ENCODE measurements at regions not wholly inside any gene's neighbourhood (a gene's known extent, or its start where the extent isn't known, plus 50 kb on each side); places are given as distances from the start of the nearest gene placed in this dataset.

GRCh38 chr5:96243862-96244261 lies 189.2 kb downstream of the PCSK1 start:
- no peak for DNase-seq

- DNase-seq, result no peak
Observed at GRCh38 chr5:96243203-96243602, 189.8 kb downstream of the PCSK1 start.

GRCh38 chr5:96242571-96242970 lies 190.5 kb downstream of the PCSK1 start:
- DNase-seq, result no peak

GRCh38 chr5:96236831-96237230 lies 196.2 kb downstream of the PCSK1 start:
- no peak for DNase-seq

GRCh38 chr5:96236051-96236450 lies 197.0 kb downstream of the PCSK1 start:
- no peak for DNase-seq

- DNase-seq, result no peak
Observed at GRCh38 chr5:96235008-96235910, 197.8 kb downstream of the PCSK1 start.

- DNase-seq, result no peak
Observed at GRCh38 chr5:96232602-96233001, 200.4 kb downstream of the PCSK1 start.

GRCh38 chr5:96229188-96229587 lies 203.9 kb downstream of the PCSK1 start:
- DNase-seq, result no peak

- no peak for DNase-seq
Observed at GRCh38 chr5:96228408-96228807, 204.6 kb downstream of the PCSK1 start.

- DNase-seq, result no peak
Observed at GRCh38 chr5:96227957-96228356, 205.1 kb downstream of the PCSK1 start.

GRCh38 chr5:96226941-96227552 lies 206.0 kb downstream of the PCSK1 start:
- peak; percentile 75 for DNase-seq

GRCh38 chr5:96222129-96222528 lies 210.9 kb downstream of the PCSK1 start:
- no peak for DNase-seq

GRCh38 chr5:96220610-96221390 lies 212.2 kb downstream of the PCSK1 start:
- DNase-seq, result no peak

GRCh38 chr5:96219580-96220281 lies 213.3 kb downstream of the PCSK1 start:
- no peak for DNase-seq

- DNase-seq, result no peak
Observed at GRCh38 chr5:96218653-96219052, 214.4 kb downstream of the PCSK1 start.

GRCh38 chr5:96214442-96215197 lies 218.4 kb downstream of the PCSK1 start:
- DNase-seq, result no peak

GRCh38 chr5:96209829-96210228 lies 223.2 kb downstream of the PCSK1 start:
- DNase-seq, result no peak

GRCh38 chr5:96207420-96207819 lies 225.6 kb downstream of the PCSK1 start:
- no peak for DNase-seq

- DNase-seq, result no peak
Observed at GRCh38 chr5:96203761-96204160, 229.3 kb downstream of the PCSK1 start.

- DNase-seq, result no peak
Observed at GRCh38 chr5:96201503-96201902, 231.5 kb downstream of the PCSK1 start.

GRCh38 chr5:96200641-96201040 lies 232.4 kb downstream of the PCSK1 start:
- no peak for DNase-seq

GRCh38 chr5:96199713-96200183 lies 233.3 kb downstream of the PCSK1 start:
- DNase-seq, result no peak

Data from femur (tissue), 1 donor.